ENCODE measurements at regions not wholly inside any gene's neighbourhood (a gene's known extent, or its start where the extent isn't known, plus 50 kb on each side); places are given as distances from the start of the nearest gene placed in this dataset.

DNA sequence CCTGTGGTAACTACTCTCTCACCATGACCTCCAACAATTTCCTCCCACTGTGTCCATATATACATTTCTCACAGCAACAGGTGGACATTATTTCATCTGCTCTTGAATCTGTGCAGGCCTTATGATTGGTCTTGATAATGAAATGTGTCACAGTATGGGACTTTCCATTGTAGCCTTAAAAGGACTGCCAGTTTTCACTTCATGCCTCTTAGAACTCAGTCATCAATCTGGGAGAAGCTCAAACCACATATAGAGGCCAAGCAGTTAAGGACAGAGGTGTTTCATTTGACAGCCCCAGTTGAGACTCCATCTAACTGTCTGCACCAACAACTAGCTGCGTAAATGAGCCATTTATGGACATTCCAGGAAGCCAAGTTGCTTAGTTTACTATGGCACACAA is 1534.8 kb downstream of the ARAP2 start:
- TF ChIP-seq, protein P1, sequence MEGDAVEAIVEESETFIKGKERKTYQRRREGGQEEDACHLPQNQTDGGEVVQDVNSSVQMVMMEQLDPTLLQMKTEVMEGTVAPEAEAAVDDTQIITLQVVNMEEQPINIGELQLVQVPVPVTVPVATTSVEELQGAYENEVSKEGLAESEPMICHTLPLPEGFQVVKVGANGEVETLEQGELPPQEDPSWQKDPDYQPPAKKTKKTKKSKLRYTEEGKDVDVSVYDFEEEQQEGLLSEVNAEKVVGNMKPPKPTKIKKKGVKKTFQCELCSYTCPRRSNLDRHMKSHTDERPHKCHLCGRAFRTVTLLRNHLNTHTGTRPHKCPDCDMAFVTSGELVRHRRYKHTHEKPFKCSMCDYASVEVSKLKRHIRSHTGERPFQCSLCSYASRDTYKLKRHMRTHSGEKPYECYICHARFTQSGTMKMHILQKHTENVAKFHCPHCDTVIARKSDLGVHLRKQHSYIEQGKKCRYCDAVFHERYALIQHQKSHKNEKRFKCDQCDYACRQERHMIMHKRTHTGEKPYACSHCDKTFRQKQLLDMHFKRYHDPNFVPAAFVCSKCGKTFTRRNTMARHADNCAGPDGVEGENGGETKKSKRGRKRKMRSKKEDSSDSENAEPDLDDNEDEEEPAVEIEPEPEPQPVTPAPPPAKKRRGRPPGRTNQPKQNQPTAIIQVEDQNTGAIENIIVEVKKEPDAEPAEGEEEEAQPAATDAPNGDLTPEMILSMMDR (IDR thresholded peaks at IDR 0.05; ENCODE audit: insufficient read depth, low read depth, low read length) = no peak
- no peak for DNase-seq (ENCODE audit: low read depth)
- H3K4me3 ChIP-seq (ENCODE audit: low read depth, low read length) = no peak overlapping the region

DNA sequence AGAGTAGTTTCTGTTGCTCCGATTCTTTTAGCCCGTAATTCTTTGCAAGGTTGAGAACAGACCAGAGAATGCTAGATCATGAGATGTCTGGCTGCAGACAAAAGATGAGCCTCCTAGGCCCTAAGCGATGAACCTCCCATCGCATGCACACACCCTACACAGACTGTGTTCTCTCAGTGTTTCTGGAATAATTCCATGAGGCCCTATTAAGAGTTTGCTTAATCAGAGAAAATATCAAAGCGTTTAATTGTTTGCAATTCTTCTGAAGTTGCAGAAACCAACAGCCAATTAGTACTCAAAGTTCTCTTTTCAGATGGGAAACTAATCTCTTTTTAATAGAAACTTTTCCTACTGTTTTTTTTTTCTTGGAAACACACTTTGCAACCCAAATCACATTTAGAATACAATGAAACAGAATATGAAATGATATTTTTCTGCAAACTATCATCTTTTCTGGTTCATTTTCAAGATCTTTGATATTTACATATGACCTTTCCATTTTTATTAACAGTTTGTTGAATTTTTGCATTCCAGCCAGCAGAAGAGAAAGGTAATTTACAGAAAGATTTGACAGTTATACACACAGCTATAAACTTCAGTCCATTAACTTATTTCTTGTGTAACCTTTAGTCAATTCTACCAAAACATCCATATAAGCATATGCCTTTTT is 1525.6 kb downstream of the ARAP2 start:
- TF ChIP-seq, protein P1 (IDR thresholded peaks at IDR 0.05; ENCODE audit: insufficient read depth, low read depth, low read length) = no peak
- DNase-seq (ENCODE audit: low read depth) = no peak
- H3K4me3 ChIP-seq (ENCODE audit: low read depth, low read length) = no peak overlapping the region

DNA sequence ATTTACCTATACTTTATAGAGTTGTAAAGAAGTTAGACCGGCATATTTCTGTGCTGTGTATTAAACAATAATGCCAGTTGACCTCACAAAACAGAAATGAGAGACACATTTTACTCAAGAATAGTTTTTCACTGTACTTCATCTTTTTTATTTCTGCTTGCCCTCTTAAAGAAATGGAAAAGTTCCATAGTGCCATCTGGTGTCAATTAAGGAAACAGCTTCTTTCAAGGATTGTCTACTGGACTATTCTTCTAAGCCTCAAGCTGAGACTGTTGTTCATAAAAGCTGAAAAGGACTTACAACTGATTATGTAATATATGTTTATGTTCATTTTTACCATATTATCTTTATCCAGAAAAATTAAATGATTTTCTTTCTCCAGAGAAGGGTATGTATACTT is 1523.7 kb downstream of the ARAP2 start:
- TF ChIP-seq, protein P1 (IDR thresholded peaks at IDR 0.05; ENCODE audit: insufficient read depth, low read depth, low read length) = peak; percentile 49
- DNase-seq (ENCODE audit: low read depth) = peak; percentile 54
- H3K4me3 ChIP-seq (ENCODE audit: low read depth, low read length) = no peak overlapping the region

DNA sequence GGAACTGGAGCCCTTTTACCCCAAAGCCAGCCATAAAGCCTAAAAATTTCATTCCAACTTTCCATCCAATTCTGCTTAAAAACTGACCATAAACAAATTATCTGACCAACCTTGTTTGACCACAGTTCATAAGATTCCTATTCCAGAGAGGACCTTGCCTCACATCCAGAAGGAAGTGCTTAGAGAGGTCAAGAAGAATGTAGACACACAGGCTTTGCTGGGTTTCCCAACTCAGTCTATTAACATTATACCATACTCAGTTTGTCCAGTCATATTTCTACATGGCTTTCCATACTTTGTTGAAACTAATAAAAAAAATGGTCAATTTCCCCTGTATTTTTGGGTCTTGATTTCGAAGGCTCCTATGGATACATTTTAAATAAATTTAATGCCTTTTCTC is 1522.5 kb downstream of the ARAP2 start:
- DNase-seq (ENCODE audit: low read depth) = no peak
- TF ChIP-seq, protein P1 (IDR thresholded peaks at IDR 0.05; ENCODE audit: insufficient read depth, low read depth, low read length) = no peak
- no peak overlapping the region for H3K4me3 ChIP-seq (ENCODE audit: low read depth, low read length)

DNA sequence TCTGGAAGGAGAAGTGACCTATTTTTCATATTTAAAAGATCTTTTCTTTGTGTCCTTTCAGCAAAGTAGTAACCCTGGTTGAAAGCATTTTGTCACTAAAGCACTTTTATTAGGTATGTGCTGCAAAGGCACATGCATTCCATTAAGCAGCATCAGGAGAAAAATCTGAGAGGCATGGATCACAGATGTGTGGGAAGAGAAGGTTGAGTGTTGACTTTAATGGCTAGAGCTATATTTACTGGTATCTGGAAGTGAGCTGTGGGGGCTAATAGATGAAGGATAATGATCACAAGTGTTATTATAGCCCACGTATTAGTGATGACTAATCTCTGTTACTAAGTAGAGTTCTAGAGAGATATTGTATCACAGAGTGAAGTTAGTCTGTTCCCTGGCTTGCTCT is 1520.7 kb downstream of the ARAP2 start:
- no peak overlapping the region for H3K4me3 ChIP-seq (ENCODE audit: low read depth, low read length)
- TF ChIP-seq, protein P1 (IDR thresholded peaks at IDR 0.05; ENCODE audit: insufficient read depth, low read depth, low read length) = no peak
- peak; percentile 8 for DNase-seq (ENCODE audit: low read depth)

DNA sequence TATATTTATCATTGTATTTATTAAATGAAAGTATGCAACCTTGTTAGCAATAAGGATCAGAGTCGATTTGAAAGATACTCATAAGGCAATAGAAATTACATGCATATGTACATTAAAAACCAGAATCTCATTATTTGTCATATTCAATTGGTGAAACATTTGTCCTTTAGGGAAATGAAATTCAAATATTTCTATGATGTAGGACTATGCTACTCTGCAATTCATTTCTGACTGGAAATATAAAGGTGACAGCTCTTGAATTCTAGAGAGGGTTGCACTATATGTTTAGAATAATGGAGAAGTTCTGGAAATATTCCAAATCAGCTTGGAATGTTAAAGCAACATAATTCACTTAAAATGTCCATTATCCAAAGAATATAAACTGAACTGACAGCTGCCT is 1519.8 kb downstream of the ARAP2 start:
- DNase-seq (ENCODE audit: low read depth) = no peak
- TF ChIP-seq, protein P1 (IDR thresholded peaks at IDR 0.05; ENCODE audit: insufficient read depth, low read depth, low read length) = no peak
- H3K4me3 ChIP-seq (ENCODE audit: low read depth, low read length) = no peak overlapping the region

DNA sequence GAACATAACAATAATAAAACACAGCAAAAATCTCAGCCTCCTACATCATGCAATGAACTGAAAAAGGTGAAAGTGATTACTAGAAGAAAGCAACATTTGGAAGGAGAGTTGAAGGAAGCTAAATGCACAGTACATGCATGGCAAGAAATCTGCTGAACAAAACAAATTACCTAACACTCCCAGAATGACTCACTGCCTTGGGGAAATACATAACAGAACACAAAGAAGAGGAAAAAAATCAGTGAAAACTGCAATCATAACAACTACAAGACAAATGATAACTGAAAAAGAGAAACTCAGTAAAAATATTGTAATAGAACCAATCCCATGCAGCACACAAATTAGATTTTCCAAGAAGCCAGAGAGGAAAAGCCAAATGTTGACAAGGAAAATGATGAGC is 1513.2 kb downstream of the ARAP2 start:
- no peak overlapping the region for H3K4me3 ChIP-seq (ENCODE audit: low read depth, low read length)
- DNase-seq (ENCODE audit: low read depth) = peak; percentile 9
- TF ChIP-seq, protein P1 (IDR thresholded peaks at IDR 0.05; ENCODE audit: insufficient read depth, low read depth, low read length) = no peak
